Stimulated activated effector memory CD8-positive, alpha-beta T cell treated with anti-CD3 and anti-CD28 coated beads, Interleukin-12 subunit alpha, Interleukin-12 subunit beta, amount 100 ng/mL, for 72 hours (primary cell): ENCODE measurements at regions not wholly inside any gene's neighbourhood (a gene's known extent, or its start where the extent isn't known, plus 50 kb on each side); places are given as distances from the start of the nearest gene placed in this dataset.
"Not testable (repeated sequence)": the region's sequence is repeated elsewhere in the genome, so short reads cannot be mapped to it uniquely, and the experiment has no call there.

Experiments
- ATAC-seq: fragments of 150-1000 bp; cut with Tn5 transposase; 2 replicates; pipeline ENCODE4 v1.10.0; 2021
- DNase-seq, 2 donors: peaks; one replicate each; pipeline ENCODE4 v3.0.0; 2021 to 2022; ENCODE audit warnings: low spot score in 2 of 2
- H3K27ac Mint-ChIP-seq: one replicate; pipeline ENCODE4 v1.8.0; 2022; ENCODE audit warnings: mild to moderate bottlenecking, mixed read lengths
- H3K36me3 Mint-ChIP-seq: one replicate; pipeline ENCODE4 v1.8.0; 2022; ENCODE audit warnings: mild to moderate bottlenecking, mixed read lengths
- H3K4me1 Mint-ChIP-seq: one replicate; pipeline ENCODE4 v1.8.0; 2022; ENCODE audit warnings: mixed read lengths
- H3K4me3 Mint-ChIP-seq: one replicate; pipeline ENCODE4 v1.8.0; 2022; ENCODE audit warnings: mild to moderate bottlenecking, mixed read lengths
- H3K9me3 Mint-ChIP-seq: one replicate; pipeline ENCODE4 v1.8.0; 2022; ENCODE audit warnings: mixed read lengths

DNA sequence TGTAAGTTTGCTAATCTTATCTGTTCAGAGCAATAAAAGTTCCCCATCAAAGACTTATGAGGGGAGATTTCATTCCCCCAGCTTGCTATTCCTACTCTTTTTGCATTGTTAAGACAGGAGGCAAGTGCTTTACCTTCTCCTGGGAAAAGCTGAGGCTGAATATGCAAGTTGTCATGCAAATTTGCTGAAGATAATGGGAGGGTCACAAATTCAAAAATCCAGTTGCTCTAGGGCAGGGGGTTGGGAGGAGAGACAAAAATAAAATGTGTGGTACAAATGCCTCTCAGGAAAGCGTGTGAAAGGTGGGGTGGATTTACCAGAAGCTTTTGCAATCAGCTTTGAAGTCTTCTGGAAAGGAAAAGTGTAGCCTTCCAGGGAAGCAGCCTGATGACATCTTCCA is 290.4 kb downstream of the TUBA3C start:
- not testable (repeated sequence) for H3K27ac Mint-ChIP-seq, H3K9me3 Mint-ChIP-seq, H3K36me3 Mint-ChIP-seq, H3K4me1 Mint-ChIP-seq, DNase-seq, ATAC-seq, H3K4me3 Mint-ChIP-seq

DNA sequence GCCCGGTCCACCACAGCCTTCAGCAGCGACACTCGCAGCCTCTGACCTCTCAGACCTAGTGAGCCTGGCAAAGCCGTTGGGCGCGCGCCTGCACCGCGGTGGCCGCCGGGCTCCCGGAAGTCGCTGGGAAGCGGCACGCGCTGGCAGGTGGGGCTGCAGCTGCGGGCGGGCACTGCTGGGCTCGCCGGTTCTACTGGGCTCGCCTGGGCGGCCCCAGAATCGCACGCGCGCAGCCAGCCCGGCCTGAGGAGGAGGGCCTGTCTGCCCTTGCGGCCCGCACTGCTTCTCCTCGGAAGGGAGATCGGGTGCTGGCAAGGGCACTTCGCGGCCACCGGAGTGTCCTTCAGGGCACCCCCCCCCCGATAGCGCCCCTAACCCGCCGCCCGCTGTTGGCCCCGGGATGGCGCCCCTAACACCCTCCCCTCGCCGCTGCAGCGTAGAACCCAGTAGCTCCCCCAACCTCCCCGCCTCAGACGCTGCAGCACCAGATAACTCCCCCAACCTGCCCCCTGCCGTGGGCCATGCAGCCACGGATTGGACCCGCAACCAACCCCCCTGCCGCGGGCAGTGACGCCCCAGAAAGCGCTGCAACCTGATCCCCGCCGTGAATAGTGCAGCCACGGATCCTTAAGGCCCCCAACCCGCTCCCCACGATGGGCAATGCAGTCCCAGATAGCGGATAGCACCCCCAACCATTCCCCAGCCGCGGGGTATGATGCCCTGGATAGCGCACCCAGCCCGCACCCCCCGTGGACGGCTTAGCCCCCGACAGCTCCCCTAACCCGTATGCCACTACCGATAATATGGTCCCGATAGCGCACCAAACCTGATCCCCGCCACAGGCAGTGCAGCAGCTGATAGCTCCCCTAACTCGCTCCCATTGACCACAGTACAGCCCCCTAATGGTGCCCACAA is 306.5 kb downstream of the TUBA3C start:
- H3K4me3 Mint-ChIP-seq, ATAC-seq, H3K36me3 Mint-ChIP-seq, DNase-seq, H3K4me1 Mint-ChIP-seq, H3K27ac Mint-ChIP-seq, H3K9me3 Mint-ChIP-seq: not testable (repeated sequence)

DNA sequence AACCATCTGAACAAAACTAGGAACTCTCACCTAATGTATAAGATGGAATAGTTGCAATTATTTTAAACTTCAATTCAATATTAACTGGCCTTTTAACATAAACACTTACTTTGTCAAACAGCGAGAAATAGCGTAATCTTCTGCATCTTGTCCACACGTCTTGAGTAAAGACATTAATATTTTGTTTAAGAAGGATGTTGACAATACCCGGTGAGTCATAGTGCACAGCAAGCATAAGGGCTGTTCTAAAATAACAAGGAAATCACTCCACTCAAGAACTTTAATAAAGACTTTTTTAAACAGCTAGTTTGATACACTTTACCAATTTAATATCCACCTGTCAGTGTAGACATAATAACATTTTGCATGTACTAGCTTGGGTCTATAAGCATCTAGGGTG is 311.1 kb downstream of the TUBA3C start:
- H3K4me3 Mint-ChIP-seq, H3K27ac Mint-ChIP-seq, DNase-seq, H3K4me1 Mint-ChIP-seq, ATAC-seq, H3K9me3 Mint-ChIP-seq, H3K36me3 Mint-ChIP-seq: not testable (repeated sequence)

DNA sequence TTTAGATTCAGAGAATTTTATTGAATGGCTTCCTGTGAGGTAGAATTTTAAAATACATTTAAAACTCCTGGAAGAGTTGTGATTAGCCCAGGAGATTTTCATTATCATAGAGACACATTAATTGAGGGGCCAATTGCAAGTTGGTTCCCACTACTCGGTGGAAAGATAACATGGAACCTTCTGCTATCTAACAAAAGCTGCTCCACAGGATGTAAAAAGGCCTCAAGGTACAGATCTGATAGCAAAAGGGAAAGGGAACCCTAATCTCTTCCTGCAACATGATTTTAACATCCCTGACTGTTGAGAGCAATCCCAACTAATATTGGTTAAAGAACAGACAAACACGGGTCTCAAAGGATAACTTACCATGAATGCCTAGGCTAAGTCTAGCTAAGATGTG is 312.3 kb downstream of the TUBA3C start:
- not testable (repeated sequence) for H3K4me1 Mint-ChIP-seq, H3K9me3 Mint-ChIP-seq, H3K27ac Mint-ChIP-seq, DNase-seq, H3K36me3 Mint-ChIP-seq, H3K4me3 Mint-ChIP-seq, ATAC-seq

DNA sequence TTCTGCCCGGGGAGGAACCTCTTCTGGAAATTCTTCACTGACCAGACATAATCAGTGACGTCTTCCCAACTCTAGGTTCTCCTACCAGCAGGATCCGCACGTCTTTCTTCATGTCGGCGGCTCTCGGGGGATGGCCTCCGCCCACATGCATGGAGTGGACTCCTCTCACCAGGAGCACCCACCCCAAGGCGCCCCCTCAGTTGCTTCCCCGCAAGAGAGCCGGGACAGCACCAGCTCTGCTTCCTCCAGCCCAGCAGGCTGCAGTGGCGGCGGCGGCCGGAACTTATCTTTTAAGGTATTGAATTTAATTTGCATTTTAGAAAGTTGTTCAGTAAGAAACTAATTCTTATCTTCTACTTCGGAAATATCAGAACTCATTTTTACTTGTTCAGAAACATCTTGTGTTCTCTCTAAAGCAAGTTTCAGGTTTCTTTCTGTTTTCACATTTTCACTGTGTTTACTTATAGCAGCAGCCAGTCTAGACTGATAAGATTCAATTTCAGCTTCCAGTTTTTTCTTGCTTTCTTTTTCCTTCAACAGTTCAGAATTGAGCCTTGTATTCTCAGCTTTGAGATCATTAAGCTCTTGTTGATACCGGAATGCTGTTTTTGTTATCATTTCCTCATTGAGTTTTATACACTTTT is 343.5 kb downstream of the TUBA3C start:
- not testable (repeated sequence) for H3K36me3 Mint-ChIP-seq, H3K4me1 Mint-ChIP-seq, ATAC-seq, DNase-seq, H3K4me3 Mint-ChIP-seq, H3K27ac Mint-ChIP-seq, H3K9me3 Mint-ChIP-seq

DNA sequence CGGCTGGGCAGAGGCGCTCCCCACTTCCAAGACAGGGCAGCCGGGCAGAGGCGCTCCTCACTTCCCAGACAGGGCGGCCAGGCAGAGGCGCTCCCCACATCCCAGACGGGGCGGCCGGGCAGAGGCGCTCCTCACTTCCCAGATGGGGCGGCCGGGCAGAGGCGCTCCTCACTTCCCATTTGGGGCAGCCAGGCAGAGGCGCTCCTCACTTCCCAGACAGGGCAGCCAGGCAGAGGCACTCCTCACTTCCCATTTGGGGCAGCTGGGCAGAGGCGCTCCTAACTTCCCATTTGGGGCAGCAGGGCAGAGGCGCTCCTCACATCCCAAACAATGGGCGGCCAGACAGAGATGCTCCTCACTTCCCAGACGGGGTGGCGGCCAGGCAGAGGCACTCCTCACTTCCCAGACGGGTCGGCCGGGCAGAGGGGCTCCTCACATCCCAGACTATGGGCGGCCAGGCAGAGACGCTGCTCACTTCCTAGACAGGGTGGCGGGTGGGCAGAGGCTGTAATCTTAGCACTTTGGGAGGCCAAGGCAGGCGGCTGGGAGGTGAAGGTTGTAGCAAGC is 344.4 kb downstream of the TUBA3C start:
- H3K9me3 Mint-ChIP-seq, H3K4me1 Mint-ChIP-seq, DNase-seq, H3K4me3 Mint-ChIP-seq, ATAC-seq, H3K36me3 Mint-ChIP-seq, H3K27ac Mint-ChIP-seq: not testable (repeated sequence)

DNA sequence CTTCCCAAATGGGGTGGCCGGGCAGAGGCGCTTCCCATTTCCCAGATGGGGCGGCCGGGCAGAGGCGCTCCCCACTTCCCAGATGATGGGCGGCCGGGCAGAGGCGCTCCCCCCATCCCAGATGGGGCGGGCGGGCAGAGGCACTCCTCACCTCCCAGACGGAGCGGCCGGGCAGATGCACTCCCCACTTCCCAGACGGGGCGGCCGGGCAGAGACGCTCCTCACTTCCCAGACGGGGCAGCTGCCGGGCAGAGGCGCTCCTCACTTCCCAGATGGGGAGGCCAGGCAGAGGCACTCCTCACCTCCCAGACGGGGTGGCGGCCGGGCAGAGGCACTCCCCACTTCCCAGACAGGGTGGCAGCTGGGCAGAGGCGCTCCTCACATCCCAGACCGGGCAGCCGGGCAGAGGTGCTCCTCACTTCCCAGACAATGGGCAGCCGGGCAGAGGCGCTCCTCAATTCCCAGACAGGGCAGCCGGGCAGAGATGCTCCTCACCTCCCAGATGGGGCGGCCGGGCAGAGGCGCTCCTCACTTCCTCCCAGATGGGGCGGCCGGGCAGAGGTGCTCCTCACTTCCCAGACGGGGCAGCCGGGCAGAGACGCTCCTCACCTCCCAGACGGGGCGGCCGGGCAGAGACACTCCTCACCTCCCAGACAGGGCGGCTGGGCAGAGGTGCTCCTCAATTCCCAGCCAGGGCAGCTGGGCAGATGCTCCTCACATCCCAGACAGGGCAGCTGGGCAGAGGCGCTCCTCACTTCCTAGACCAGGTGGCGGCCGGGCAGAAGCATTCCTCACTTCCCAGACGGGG is 345.0 kb downstream of the TUBA3C start:
- H3K4me1 Mint-ChIP-seq, H3K36me3 Mint-ChIP-seq, H3K27ac Mint-ChIP-seq, DNase-seq, H3K9me3 Mint-ChIP-seq, ATAC-seq, H3K4me3 Mint-ChIP-seq: not testable (repeated sequence)

DNA sequence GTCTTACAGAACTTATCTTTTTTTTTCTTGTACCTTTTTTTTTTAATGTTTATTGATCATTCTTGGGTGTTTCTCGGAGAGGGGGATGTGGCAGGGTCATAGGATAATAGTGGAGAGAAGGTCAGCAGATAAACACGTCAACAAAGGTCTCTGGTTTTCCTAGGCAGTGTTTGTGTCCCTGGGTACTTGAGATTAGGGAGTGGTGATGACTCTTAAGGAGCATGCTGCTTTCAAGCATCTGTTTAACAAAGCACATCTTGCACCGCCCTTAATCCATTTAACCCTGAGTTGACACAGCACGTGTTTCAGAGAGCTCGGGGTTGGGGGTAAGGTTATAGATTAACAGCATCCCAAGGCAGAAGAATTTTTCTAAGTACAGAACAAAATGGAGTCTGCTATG is 345.9 kb downstream of the TUBA3C start:
- H3K4me3 Mint-ChIP-seq, H3K9me3 Mint-ChIP-seq, ATAC-seq, H3K27ac Mint-ChIP-seq, H3K4me1 Mint-ChIP-seq, DNase-seq, H3K36me3 Mint-ChIP-seq: not testable (repeated sequence)

DNA sequence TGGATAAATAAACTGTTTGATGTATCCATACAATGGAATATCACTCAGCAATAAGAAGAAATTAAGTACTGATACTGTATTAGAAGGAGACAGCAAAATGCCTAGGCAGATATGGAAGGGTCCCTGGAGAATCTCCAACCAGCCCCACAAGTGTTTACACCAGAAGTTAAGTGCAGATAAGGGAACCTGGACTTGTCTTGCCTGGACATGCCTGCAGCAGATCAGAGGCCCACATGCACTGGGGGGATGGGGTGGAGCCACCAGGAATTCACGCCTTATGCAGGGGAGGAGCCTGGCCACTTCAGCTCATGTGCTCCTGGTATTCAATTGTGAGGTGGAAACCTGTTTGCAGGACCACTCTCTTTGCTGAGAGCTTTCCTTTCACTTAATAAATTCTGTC is 356.9 kb downstream of the TUBA3C start:
- H3K36me3 Mint-ChIP-seq, H3K4me1 Mint-ChIP-seq, DNase-seq, H3K27ac Mint-ChIP-seq, H3K4me3 Mint-ChIP-seq, H3K9me3 Mint-ChIP-seq, ATAC-seq: not testable (repeated sequence)

DNA sequence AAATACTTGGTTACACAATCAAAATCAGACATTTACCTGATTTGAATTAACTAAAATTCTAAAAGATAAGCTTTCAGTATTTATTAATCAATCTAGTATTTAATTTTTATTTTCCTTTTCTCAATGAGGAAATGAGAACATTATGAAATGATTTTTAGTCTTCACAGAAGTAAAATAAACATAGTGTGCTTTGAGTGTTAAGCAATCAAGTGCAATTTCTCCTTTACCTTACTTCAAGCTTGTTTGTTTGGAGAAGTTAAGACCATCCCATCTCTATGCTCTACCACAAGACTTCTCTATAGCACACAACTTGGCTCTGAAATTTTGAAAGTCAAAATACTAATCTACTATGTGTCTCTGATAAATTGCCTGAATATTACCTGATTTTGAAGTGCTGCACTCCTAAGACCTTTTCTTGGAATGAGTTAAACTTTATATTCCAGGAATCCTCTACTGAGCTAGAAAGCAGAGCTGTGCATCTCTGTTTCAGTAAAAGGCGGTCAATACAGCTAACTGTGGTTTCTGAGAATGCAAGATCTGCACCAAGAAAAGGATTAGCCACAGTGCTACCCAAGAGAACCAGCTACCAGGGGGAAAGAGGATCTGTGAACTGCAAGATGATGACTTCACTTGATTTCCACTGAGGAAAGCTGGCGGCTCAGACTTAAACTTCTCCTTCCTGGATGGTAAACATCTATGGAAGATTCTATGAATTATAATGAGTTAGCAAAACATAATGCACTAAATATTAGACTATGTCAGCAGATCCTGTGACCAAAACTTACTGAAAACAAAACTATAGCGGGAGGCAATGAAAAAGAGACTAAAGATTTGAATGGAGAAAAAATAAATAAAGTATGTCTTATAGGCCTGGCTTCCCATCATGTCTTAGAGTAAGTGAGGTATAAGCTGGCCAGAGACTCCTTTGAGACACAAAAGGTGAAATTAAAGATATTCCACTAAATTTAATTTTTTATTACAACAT is 358.7 kb downstream of the TUBA3C start:
- not testable (repeated sequence) for H3K4me3 Mint-ChIP-seq, ATAC-seq, H3K36me3 Mint-ChIP-seq, H3K4me1 Mint-ChIP-seq, H3K27ac Mint-ChIP-seq, H3K9me3 Mint-ChIP-seq, DNase-seq

DNA sequence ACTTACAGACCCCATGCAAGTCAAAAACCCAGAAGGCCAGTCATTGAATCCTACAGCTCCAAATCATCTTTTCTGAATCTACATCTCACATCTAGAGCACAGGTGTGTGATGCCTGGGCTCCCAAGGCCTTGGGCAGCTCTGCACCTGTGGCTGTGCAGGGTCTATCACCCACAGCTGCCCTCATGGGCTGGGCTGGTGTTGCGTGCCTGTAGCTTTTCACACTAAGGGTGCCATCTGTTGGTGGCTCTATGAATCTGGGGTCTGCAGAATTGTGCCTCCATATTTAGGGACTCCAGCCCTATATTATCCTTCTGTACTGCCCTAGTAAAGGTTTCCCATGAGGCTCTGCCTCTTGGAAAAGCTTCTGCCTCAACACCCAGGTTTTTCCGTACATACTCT is 407.6 kb downstream of the TUBA3C start:
- DNase-seq, ATAC-seq, H3K36me3 Mint-ChIP-seq, H3K4me1 Mint-ChIP-seq, H3K4me3 Mint-ChIP-seq, H3K9me3 Mint-ChIP-seq, H3K27ac Mint-ChIP-seq: not testable (repeated sequence)

DNA sequence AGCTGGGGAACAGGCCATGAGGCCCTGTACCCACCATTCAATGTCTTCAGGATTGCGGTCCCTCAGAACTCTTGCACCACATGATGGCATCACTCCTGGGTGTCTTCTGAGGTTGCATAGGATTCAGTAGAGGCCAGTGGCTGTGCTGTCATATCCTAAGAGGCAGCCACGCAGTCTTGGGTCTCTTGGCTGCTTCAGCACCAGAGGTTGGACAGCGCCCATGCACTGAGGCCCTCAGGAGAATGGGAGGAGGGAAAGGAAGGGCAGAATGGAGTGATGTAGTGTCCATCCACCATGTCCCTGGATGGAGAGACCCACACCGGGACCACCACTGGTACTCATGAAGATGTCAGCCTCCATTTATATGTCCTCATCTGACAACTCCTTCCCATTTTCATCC is 439.9 kb downstream of the TUBA3C start:
- not testable (repeated sequence) for H3K9me3 Mint-ChIP-seq, ATAC-seq, H3K4me1 Mint-ChIP-seq, H3K4me3 Mint-ChIP-seq, H3K36me3 Mint-ChIP-seq, DNase-seq, H3K27ac Mint-ChIP-seq

DNA sequence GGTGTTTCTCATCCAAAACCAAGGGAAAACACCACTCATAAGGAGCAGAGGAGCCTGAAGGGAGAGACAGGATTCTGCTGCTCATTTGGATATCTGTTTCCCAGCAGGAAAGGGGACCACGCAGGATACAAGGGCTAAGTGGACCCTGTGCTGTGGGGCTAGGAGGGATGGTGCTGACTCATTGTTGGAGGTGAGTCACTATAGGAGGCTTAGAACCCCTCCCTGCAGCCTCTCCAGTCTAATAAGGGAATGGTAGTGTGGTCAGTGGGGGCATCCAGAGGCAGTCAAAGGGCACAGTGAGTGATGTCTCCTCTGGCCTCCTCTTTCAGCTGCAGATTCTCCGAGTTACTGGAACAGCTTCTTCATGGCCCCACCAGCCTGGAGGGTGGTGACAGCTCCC is 442.3 kb downstream of the TUBA3C start:
- Mint-ChIP-seq H3K4me1 (no peaks in the 10 kb centered on the region), H3K4me3 (no peak overlapping the region), H3K27ac (no peak overlapping the region), H3K9me3 (no peaks in the 10 kb centered on the region), H3K36me3 (no peaks in the 10 kb centered on the region)
- DNase-seq: no peak
- ATAC-seq: no peak

DNA sequence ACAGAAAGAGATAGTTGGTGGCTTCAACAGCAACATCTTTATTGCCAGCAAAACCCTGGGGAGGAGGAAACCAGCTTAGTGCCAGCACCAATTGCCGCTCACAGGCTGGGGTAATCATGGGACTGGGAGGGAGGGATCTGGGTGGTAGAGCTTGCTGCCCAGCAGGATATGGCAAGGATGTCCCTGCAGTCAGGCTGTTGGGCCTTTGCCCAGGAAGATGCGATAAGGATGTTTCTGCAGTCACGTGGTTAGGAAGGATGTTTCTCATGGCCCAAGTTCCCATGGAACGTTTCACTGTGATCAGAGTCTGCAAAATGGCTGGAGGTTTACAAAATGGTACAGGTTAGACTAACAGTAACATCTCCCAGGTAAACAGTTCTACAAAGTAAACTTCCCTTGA is 443.5 kb downstream of the TUBA3C start:
- not testable (repeated sequence) for ATAC-seq, DNase-seq

More for the DNA sequence above, 443.5 kb downstream of the TUBA3C start:
- H3K9me3 Mint-ChIP-seq, H3K4me3 Mint-ChIP-seq, H3K4me1 Mint-ChIP-seq, H3K36me3 Mint-ChIP-seq, H3K27ac Mint-ChIP-seq: not testable (repeated sequence)
